Adipocyte (in vitro differentiated cells): ENCODE measurements at regions not wholly inside any gene's neighbourhood (a gene's known extent, or its start where the extent isn't known, plus 50 kb on each side); places are given as distances from the start of the nearest gene placed in this dataset.

Experiments used
- DNase-seq: peaks from one replicate; pipeline ENCODE4 v3.0.0-alpha.2; 2015; ENCODE audit warnings: low read depth
- H3K27me3 ChIP-seq: replicated peaks from 2 replicates; pipeline ENCODE4 v1.7.0; 2013; ENCODE audit warnings: mild to moderate bottlenecking, low read length, moderate library complexity; ENCODE audit not compliant: control insufficient read depth, insufficient read depth
- H3K36me3 ChIP-seq: 2 replicates; pipeline ENCODE4 v1.7.0; 2013; ENCODE audit warnings: low read length, mild to moderate bottlenecking, moderate library complexity; ENCODE audit not compliant: control insufficient read depth, insufficient read depth, severe bottlenecking
- H3K4me1 ChIP-seq: 2 replicates; pipeline ENCODE4 v1.7.0; 2013; ENCODE audit warnings: mild to moderate bottlenecking, low read length, moderate library complexity; ENCODE audit not compliant: control insufficient read depth, insufficient read depth
- H3K4me3 ChIP-seq: 2 replicates; pipeline ENCODE4 v1.7.0; 2013; ENCODE audit warnings: mild to moderate bottlenecking, low read length, moderate library complexity
- H3K9ac ChIP-seq: 2 replicates; pipeline ENCODE4 v1.7.0; 2013; ENCODE audit warnings: mild to moderate bottlenecking, low read length, moderate library complexity
- H3K9me3 ChIP-seq: 2 replicates; pipeline ENCODE4 v1.7.0; 2013; ENCODE audit warnings: mild to moderate bottlenecking, low read length, moderate library complexity; ENCODE audit not compliant: control insufficient read depth

- Histone ChIP-seq H3K9me3 (no peaks in the 10 kb centered on the region), H3K9ac (no peak overlapping the region), H3K4me3 (no peak overlapping the region), H3K27me3 (no peaks in the 10 kb centered on the region), H3K4me1 (no peaks in the 10 kb centered on the region), H3K36me3 (no peaks in the 10 kb centered on the region)
- DNase-seq, result no peak
Observed at GRCh38 chr3:68220832-68221231, 566.4 kb upstream of the SUCLG2 start.

- Histone ChIP-seq H3K4me3 (no peak overlapping the region), H3K27me3 (no peaks in the 10 kb centered on the region), H3K36me3 (no peaks in the 10 kb centered on the region), H3K4me1 (no peaks in the 10 kb centered on the region), H3K9ac (no peak overlapping the region), H3K9me3 (no peaks in the 10 kb centered on the region)
- DNase-seq, result no peak
Observed at GRCh38 chr3:68211637-68212036, 557.2 kb upstream of the SUCLG2 start.

- H3K4me3 ChIP-seq, result no peak overlapping the region
- no peaks in the 10 kb centered on the region for H3K4me1 ChIP-seq
- no peaks in the 10 kb centered on the region for H3K9me3 ChIP-seq
- H3K27me3 ChIP-seq, result no peaks in the 10 kb centered on the region
- H3K9ac ChIP-seq, result no peak overlapping the region
- H3K36me3 ChIP-seq, result no peaks in the 10 kb centered on the region
- no peak for DNase-seq
Observed at GRCh38 chr3:68210635-68211034, 556.2 kb upstream of the SUCLG2 start.

- H3K27me3 ChIP-seq, result no peaks in the 10 kb centered on the region
- H3K36me3 ChIP-seq, result no peaks in the 10 kb centered on the region
- no peak for DNase-seq
- no peak overlapping the region for H3K9ac ChIP-seq
- no peaks in the 10 kb centered on the region for H3K4me1 ChIP-seq
- H3K9me3 ChIP-seq, result peaks cover 9% of the 10 kb centered on the region
- H3K4me3 ChIP-seq, result no peak overlapping the region
Observed at GRCh38 chr3:68207327-68207726, 552.9 kb upstream of the SUCLG2 start.

GRCh38 chr3:68206524-68207117 is 552.2 kb upstream of the SUCLG2 start:
- Histone ChIP-seq H3K27me3 (no peaks in the 10 kb centered on the region), H3K9ac (no peak overlapping the region), H3K4me1 (no peaks in the 10 kb centered on the region), H3K9me3 (peaks cover 10% of the 10 kb centered on the region), H3K4me3 (no peak overlapping the region), H3K36me3 (no peaks in the 10 kb centered on the region)
- no peak for DNase-seq

GRCh38 chr3:68186733-68187132 is 532.3 kb upstream of the SUCLG2 start:
- Histone ChIP-seq H3K36me3 (no peaks in the 10 kb centered on the region), H3K9me3 (peaks cover 9% of the 10 kb centered on the region), H3K4me3 (no peak overlapping the region), H3K9ac (no peak overlapping the region), H3K4me1 (no peaks in the 10 kb centered on the region), H3K27me3 (no peaks in the 10 kb centered on the region)
- no peak for DNase-seq

- Histone ChIP-seq H3K36me3 (no peaks in the 10 kb centered on the region), H3K4me1 (no peaks in the 10 kb centered on the region), H3K9ac (no peak overlapping the region), H3K9me3 (peaks cover 9% of the 10 kb centered on the region), H3K27me3 (no peaks in the 10 kb centered on the region), H3K4me3 (no peak overlapping the region)
- DNase-seq, result no peak
Observed at GRCh38 chr3:68176600-68176999, 522.2 kb upstream of the SUCLG2 start.

- H3K9ac ChIP-seq, result no peak overlapping the region
- no peak overlapping the region for H3K4me3 ChIP-seq
- DNase-seq, result no peak
- peaks cover 14% of the 10 kb centered on the region for H3K9me3 ChIP-seq
- no peaks in the 10 kb centered on the region for H3K27me3 ChIP-seq
- no peaks in the 10 kb centered on the region for H3K36me3 ChIP-seq
- no peaks in the 10 kb centered on the region for H3K4me1 ChIP-seq
Observed at GRCh38 chr3:68173012-68173634, 518.7 kb upstream of the SUCLG2 start.

GRCh38 chr3:68172039-68172438 is 517.6 kb upstream of the SUCLG2 start:
- Histone ChIP-seq H3K4me1 (no peaks in the 10 kb centered on the region), H3K9me3 (peaks cover 14% of the 10 kb centered on the region), H3K4me3 (no peak overlapping the region), H3K9ac (no peak overlapping the region), H3K27me3 (no peaks in the 10 kb centered on the region), H3K36me3 (no peaks in the 10 kb centered on the region)
- DNase-seq, result no peak

GRCh38 chr3:68163968-68164367 is 509.6 kb upstream of the SUCLG2 start:
- Histone ChIP-seq H3K4me3 (no peak overlapping the region), H3K4me1 (no peaks in the 10 kb centered on the region), H3K36me3 (no peaks in the 10 kb centered on the region), H3K27me3 (no peaks in the 10 kb centered on the region), H3K9ac (no peak overlapping the region), H3K9me3 (no peaks in the 10 kb centered on the region)
- no peak for DNase-seq

GRCh38 chr3:68163062-68163461 is 508.6 kb upstream of the SUCLG2 start:
- no peaks in the 10 kb centered on the region for H3K9me3 ChIP-seq
- no peak overlapping the region for H3K4me3 ChIP-seq
- no peaks in the 10 kb centered on the region for H3K27me3 ChIP-seq
- DNase-seq, result no peak
- H3K36me3 ChIP-seq, result no peaks in the 10 kb centered on the region
- no peak overlapping the region for H3K9ac ChIP-seq
- no peaks in the 10 kb centered on the region for H3K4me1 ChIP-seq

- no peak overlapping the region for H3K9ac ChIP-seq
- H3K27me3 ChIP-seq, result no peaks in the 10 kb centered on the region
- no peaks in the 10 kb centered on the region for H3K4me1 ChIP-seq
- H3K4me3 ChIP-seq, result no peak overlapping the region
- no peak for DNase-seq
- no peaks in the 10 kb centered on the region for H3K9me3 ChIP-seq
- no peaks in the 10 kb centered on the region for H3K36me3 ChIP-seq
Observed at GRCh38 chr3:68162644-68163043, 508.2 kb upstream of the SUCLG2 start.
